Keratinocyte (primary cell): ENCODE measurements at regions not wholly inside any gene's neighbourhood (a gene's known extent, or its start where the extent isn't known, plus 50 kb on each side); places are given as distances from the start of the nearest gene placed in this dataset.
A peak's percentile ranks its signal among the peaks of the same experiment; 100 is the strongest.

ENCODE experiments used
- DNase-seq: peaks from one replicate; pipeline ENCODE4 v3.0.0-alpha.2; 2011; ENCODE audit warnings: low read depth, missing footprints, low spot score
- FAIRE-seq: peaks from 2 replicates; lab custom pipeline; 2011; peaks lifted over from hg19 to GRCh38; lab: Jason Lieb, UNC
- H2AFZ ChIP-seq: 2 replicates; pipeline ENCODE4 v1.6.0; 2012; ENCODE audit warnings: low read length, control low read depth, inconsistent platforms; ENCODE audit not compliant: control insufficient read depth
- H3K27ac ChIP-seq: 2 replicates; pipeline ENCODE4 v1.5.1; 2011; ENCODE audit warnings: low read length; ENCODE audit not compliant: control insufficient read depth, insufficient read depth
- H3K27me3 ChIP-seq: 3 replicates; pipeline ENCODE4 v1.6.0; 2011; ENCODE audit warnings: low read length; ENCODE audit not compliant: control insufficient read depth, insufficient read depth; ENCODE audit errors: extremely low read depth
- H3K36me3 ChIP-seq, 2 experiments: 2 replicates in 1 of 2; 3 replicates in 1 of 2; pipeline ENCODE4 v1.5.1; 2011; ENCODE audit warnings: low read length in 2 of 2, mild to moderate bottlenecking in 1 of 2; ENCODE audit not compliant: control insufficient read depth in 2 of 2, insufficient read depth in 2 of 2; ENCODE audit errors: extremely low read depth in 1 of 2
- H3K4me1 ChIP-seq: 3 replicates; pipeline ENCODE4 v1.5.1; 2011; ENCODE audit warnings: low read length; ENCODE audit not compliant: control insufficient read depth, insufficient read depth; ENCODE audit errors: extremely low read depth
- H3K4me2 ChIP-seq: 3 replicates; pipeline ENCODE4 v1.6.0; 2011; ENCODE audit warnings: low read depth, low read length; ENCODE audit not compliant: control insufficient read depth, insufficient read depth; ENCODE audit errors: extremely low read depth
- H3K4me3 ChIP-seq, 3 experiments: fragments of 200-600 bp in 1 of 3; sonication (generic) in 1 of 3; 2 replicates in 2 of 3; 3 replicates in 1 of 3; pipeline ENCODE4 v1.5.1; 2011 to 2016; ENCODE audit warnings: low read length in 3 of 3, mild to moderate bottlenecking in 3 of 3, control low read depth in 2 of 3, inconsistent platforms in 1 of 3, low read depth in 1 of 3, mixed read lengths in 1 of 3, mixed run types in 1 of 3, moderate library complexity in 1 of 3; ENCODE audit not compliant: control insufficient read depth in 2 of 3, insufficient read depth in 2 of 3; ENCODE audit errors: extremely low read depth in 1 of 3
- H3K79me2 ChIP-seq: 2 replicates; pipeline ENCODE4 v1.6.0; 2012; ENCODE audit warnings: low read length; ENCODE audit not compliant: control insufficient read depth, insufficient read depth
- H3K9ac ChIP-seq: 3 replicates; pipeline ENCODE4 v1.6.0; 2011; ENCODE audit warnings: low read length; ENCODE audit not compliant: control insufficient read depth, insufficient read depth; ENCODE audit errors: extremely low read depth
- H3K9me1 ChIP-seq: 3 replicates; pipeline ENCODE4 v1.6.0; 2011; ENCODE audit warnings: low read length; ENCODE audit not compliant: control insufficient read depth, insufficient read depth; ENCODE audit errors: extremely low read depth
- H3K9me3 ChIP-seq: 2 replicates; pipeline ENCODE4 v1.5.1; 2012; ENCODE audit warnings: low read depth, low read length; ENCODE audit not compliant: control insufficient read depth
- H4K20me1 ChIP-seq: 3 replicates; pipeline ENCODE4 v1.6.0; 2011; ENCODE audit warnings: low read length; ENCODE audit not compliant: control insufficient read depth, insufficient read depth; ENCODE audit errors: extremely low read depth
- CTCF ChIP-seq, 3 experiments: IDR thresholded peaks in 1 of 3; conservative IDR thresholded peaks in 1 of 3; optimal IDR thresholded peaks in 1 of 3; 2 replicates in 2 of 3; 3 replicates in 1 of 3; pipeline versions ENCODE3 to v1.5.1; 2011; ENCODE audit warnings: low read length in 3 of 3, mild to moderate bottlenecking in 3 of 3, moderate library complexity in 2 of 3, control low read depth in 1 of 3, inconsistent platforms in 1 of 3; ENCODE audit not compliant: insufficient read depth in 2 of 3; ENCODE audit errors: extremely low read depth in 1 of 3
- EZH2 ChIP-seq: IDR thresholded peaks from one replicate; pipeline ENCODE4 v1.6.1; 2012; ENCODE audit warnings: inconsistent platforms, mild to moderate bottlenecking, low read length, moderate library complexity
- dilution Hi-C: fragments of 300-500 bp; cut with MboI; formaldehyde crosslinking; loops from one replicate; pipeline ENCODE4 v1.7.0; 2020; ENCODE audit warnings: low sequenced_read_pairs; ENCODE audit not compliant: extremely low pct_ligation_motif_present

- Histone ChIP-seq H3K4me2 (no peak overlapping the region), H2AFZ (no peak overlapping the region), H3K9me3 (no peaks in the 10 kb centered on the region), H3K4me1 (no peaks in the 10 kb centered on the region), H3K9ac (no peak overlapping the region), H4K20me1 (no peaks in the 10 kb centered on the region), H3K36me3 (no peaks in the 10 kb centered on the region), H3K4me3 (no peak overlapping the region), H3K9me1 (no peaks in the 10 kb centered on the region), H3K27ac (no peak overlapping the region), H3K79me2 (no peaks in the 10 kb centered on the region), H3K27me3 (no peaks in the 10 kb centered on the region)
- TF ChIP-seq EZH2 (no peak), CTCF (optimal IDR thresholded peaks at IDR 0.05 in 1 of 3, IDR thresholded peaks at IDR 0.05 in 1 of 3, conservative IDR thresholded peaks at IDR 0.05 in 1 of 3; ENCODE audit: extremely low read depth in 1 of 3, insufficient read depth in 2 of 3, low read length in 3 of 3) (peak; percentile 0 to 52 (median 46))
- no peak for DNase-seq
- dilution Hi-C loops: no loop called here
- FAIRE-seq: no peak
Measured at GRCh38 chrX:130994671-130995070, 63.5 kb upstream of the ARHGAP36 start.

DNA sequence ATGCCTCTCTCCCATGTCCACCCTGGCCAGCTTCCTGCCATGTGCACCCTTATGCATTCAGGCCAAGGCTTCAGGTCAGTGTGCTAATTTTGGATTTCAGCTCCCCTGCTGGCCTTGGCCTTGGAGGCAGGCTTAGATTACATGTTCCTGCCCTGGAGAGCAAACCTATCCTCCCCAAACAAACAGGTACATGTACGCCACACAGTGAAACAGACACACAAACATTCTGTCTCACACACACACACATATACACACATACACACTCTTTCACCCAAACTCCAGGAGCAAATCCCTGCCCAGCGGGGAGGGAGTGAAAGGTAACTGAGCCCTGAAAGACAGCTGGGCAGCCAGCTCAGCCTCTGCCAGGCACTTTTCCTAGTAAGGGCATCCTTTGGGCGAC is 62.7 kb upstream of the ARHGAP36 start:
- H3K27me3 ChIP-seq: no peaks in the 10 kb centered on the region
- H3K4me2 ChIP-seq: no peak overlapping the region
- H3K9me3 ChIP-seq: no peaks in the 10 kb centered on the region
- no peak overlapping the region for H2AFZ ChIP-seq
- H3K79me2 ChIP-seq: no peaks in the 10 kb centered on the region
- H3K9me1 ChIP-seq: no peaks in the 10 kb centered on the region
- TF ChIP-seq CTCF (optimal IDR thresholded peaks at IDR 0.05 in 1 of 3, IDR thresholded peaks at IDR 0.05 in 1 of 3, conservative IDR thresholded peaks at IDR 0.05 in 1 of 3; ENCODE audit: extremely low read depth in 1 of 3, insufficient read depth in 2 of 3, low read length in 3 of 3) (no peak), EZH2 (no peak)
- no peak overlapping the region for H3K9ac ChIP-seq
- no peaks in the 10 kb centered on the region for H3K36me3 ChIP-seq
- H4K20me1 ChIP-seq: no peaks in the 10 kb centered on the region
- dilution Hi-C loops: no loop called here
- H3K4me1 ChIP-seq: no peaks in the 10 kb centered on the region
- no peak overlapping the region for H3K27ac ChIP-seq
- H3K4me3 ChIP-seq: no peak overlapping the region
- DNase-seq (no peak), FAIRE-seq (no peak)
